Hepatocyte (in vitro differentiated cells): ENCODE measurements at regions not wholly inside any gene's neighbourhood (a gene's known extent, or its start where the extent isn't known, plus 50 kb on each side); places are given as distances from the start of the nearest gene placed in this dataset.

Experiments used
- DNase-seq: peaks from one replicate; pipeline ENCODE4 v3.0.0-alpha.2; 2016; ENCODE audit warnings: low spot score
- H2AFZ ChIP-seq: fragments of 200-600 bp; sonication (generic); 2 replicates; pipeline ENCODE4 v1.6.0; 2016; ENCODE audit warnings: antibody characterized with exemption, mild to moderate bottlenecking
- H3K27ac ChIP-seq: fragments of 200-600 bp; sonication (generic); 2 replicates; pipeline ENCODE4 v1.5.1; 2016; ENCODE audit warnings: mild to moderate bottlenecking
- H3K27me3 ChIP-seq: fragments of 200-600 bp; sonication (generic); 2 replicates; pipeline ENCODE4 v1.6.1; 2016
- H3K36me3 ChIP-seq: fragments of 200-600 bp; sonication (generic); replicated peaks from 2 replicates; pipeline ENCODE4 v1.5.1; 2016; ENCODE audit warnings: low read depth; ENCODE audit not compliant: insufficient read depth
- H3K4me1 ChIP-seq: fragments of 200-600 bp; sonication (generic); 2 replicates; pipeline ENCODE4 v1.5.1; 2016; ENCODE audit warnings: mild to moderate bottlenecking, moderate library complexity; ENCODE audit not compliant: insufficient read depth
- H3K4me2 ChIP-seq: fragments of 200-600 bp; sonication (generic); 2 replicates; pipeline ENCODE4 v1.6.0; 2016
- H3K4me3 ChIP-seq: fragments of 200-600 bp; sonication (generic); 2 replicates; pipeline ENCODE4 v1.5.1; 2016; ENCODE audit warnings: mild to moderate bottlenecking
- H3K79me2 ChIP-seq: fragments of 200-600 bp; sonication (generic); 2 replicates; pipeline ENCODE4 v1.6.0; 2017; ENCODE audit warnings: mild to moderate bottlenecking
- H3K9me2 ChIP-seq: fragments of 200-600 bp; sonication (generic); replicated peaks from 2 replicates; pipeline ENCODE4 v1.6.0; 2017; ENCODE audit warnings: mild to moderate bottlenecking; ENCODE audit not compliant: insufficient read depth
- H3K9me3 ChIP-seq: fragments of 200-600 bp; sonication (generic); 2 replicates; pipeline ENCODE4 v1.5.1; 2016; ENCODE audit warnings: low read depth, mild to moderate bottlenecking
- H4K20me1 ChIP-seq: fragments of 200-600 bp; sonication (generic); 2 replicates; pipeline ENCODE4 v1.6.0; 2016; ENCODE audit warnings: mild to moderate bottlenecking; ENCODE audit not compliant: insufficient read depth, poor library complexity, severe bottlenecking
- CTCF ChIP-seq: fragments of 200-600 bp; sonication (generic); IDR thresholded peaks from 2 replicates; pipeline ENCODE4 v1.5.1; 2016; ENCODE audit warnings: antibody characterized with exemption, mild to moderate bottlenecking; ENCODE audit not compliant: poor library complexity
- EZH2 ChIP-seq: fragments of 200-600 bp; sonication (generic); IDR thresholded peaks from 2 replicates; pipeline ENCODE4 v1.6.1; 2016; ENCODE audit warnings: antibody characterized with exemption, mild to moderate bottlenecking, borderline replicate concordance
- EZH2phosphoT487 ChIP-seq: fragments of 200-600 bp; sonication (generic); IDR thresholded peaks from one replicate; pipeline ENCODE4 v1.6.1; 2018; ENCODE audit warnings: antibody characterized with exemption, mild to moderate bottlenecking, low read depth, moderate library complexity; ENCODE audit not compliant: unreplicated experiment, severe bottlenecking
- WGBS: methylation state at CpG from one replicate; pipeline ENCODE4 v1.1.6; 2016; ENCODE audit warnings: low lambda C conversion rate; ENCODE audit errors: missing lambda C conversion rate; 5-methylcytosine and 5-hydroxymethylcytosine counted together

DNA sequence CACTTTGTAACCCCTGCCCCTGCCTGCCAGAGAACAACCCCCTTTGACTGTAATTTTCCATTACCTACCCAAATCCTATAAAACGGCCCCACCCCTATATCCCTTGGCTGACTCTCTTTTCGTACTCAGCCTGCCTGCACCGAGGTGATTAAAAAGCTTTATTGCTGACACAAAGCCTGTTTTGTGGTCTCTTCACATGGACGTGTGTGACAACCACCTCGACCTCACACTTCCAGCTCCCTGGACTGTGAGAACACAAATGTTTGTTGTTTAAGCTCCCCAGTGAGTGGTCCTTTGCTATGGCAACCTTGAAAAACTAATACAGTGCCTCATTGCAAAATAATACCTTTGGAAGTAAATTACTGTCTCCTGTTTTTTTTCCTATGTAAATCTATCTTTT lies 299.2 kb upstream of the POU1F1 start:
- H3K9me2 ChIP-seq: no peaks in the 10 kb centered on the region
- H3K9me3 ChIP-seq: no peaks in the 10 kb centered on the region
- H3K36me3 ChIP-seq: no peaks in the 10 kb centered on the region
- H3K27ac ChIP-seq: no peak overlapping the region
- no peak for DNase-seq
- H3K27me3 ChIP-seq: no peaks in the 10 kb centered on the region
- H3K79me2 ChIP-seq: no peaks in the 10 kb centered on the region
- no peak for TF ChIP-seq EZH2phosphoT487
- no peak for TF ChIP-seq CTCF
- no peak for TF ChIP-seq EZH2
- WGBS: 44% methylated on average over 5 of the region's 5 CpGs
- no peak overlapping the region for H2AFZ ChIP-seq
- H4K20me1 ChIP-seq: no peaks in the 10 kb centered on the region
- no peak overlapping the region for H3K4me2 ChIP-seq
- no peak overlapping the region for H3K4me3 ChIP-seq
- H3K4me1 ChIP-seq: no peaks in the 10 kb centered on the region

DNA sequence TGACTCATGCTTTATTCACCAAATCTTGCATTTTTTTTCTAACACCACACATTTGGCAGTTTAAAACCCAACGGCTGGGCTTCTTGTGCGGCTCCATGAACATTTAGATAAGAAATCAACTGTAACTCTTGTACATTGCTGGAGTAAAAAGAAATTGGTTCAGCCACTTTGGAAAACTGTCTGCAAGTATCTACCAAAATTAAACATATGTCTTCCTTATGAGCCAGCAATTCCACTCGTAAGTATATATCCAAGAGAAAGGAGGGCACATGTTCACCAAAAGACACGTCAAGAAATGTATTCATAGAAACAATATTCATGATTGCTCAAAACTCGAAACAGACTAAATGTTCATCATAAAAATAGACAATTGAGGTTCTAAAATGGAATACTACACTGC lies 291.9 kb upstream of the POU1F1 start:
- no peaks in the 10 kb centered on the region for H3K9me3 ChIP-seq
- WGBS: 85% methylated on average over 5 of the region's 5 CpGs
- no peak overlapping the region for H2AFZ ChIP-seq
- no peak for DNase-seq
- no peak overlapping the region for H3K4me3 ChIP-seq
- H3K79me2 ChIP-seq: no peaks in the 10 kb centered on the region
- no peak overlapping the region for H3K4me2 ChIP-seq
- TF ChIP-seq CTCF: no peak
- H3K36me3 ChIP-seq: no peaks in the 10 kb centered on the region
- H3K27ac ChIP-seq: no peak overlapping the region
- H3K27me3 ChIP-seq: no peaks in the 10 kb centered on the region
- no peaks in the 10 kb centered on the region for H3K4me1 ChIP-seq
- no peaks in the 10 kb centered on the region for H4K20me1 ChIP-seq
- H3K9me2 ChIP-seq: no peaks in the 10 kb centered on the region

DNA sequence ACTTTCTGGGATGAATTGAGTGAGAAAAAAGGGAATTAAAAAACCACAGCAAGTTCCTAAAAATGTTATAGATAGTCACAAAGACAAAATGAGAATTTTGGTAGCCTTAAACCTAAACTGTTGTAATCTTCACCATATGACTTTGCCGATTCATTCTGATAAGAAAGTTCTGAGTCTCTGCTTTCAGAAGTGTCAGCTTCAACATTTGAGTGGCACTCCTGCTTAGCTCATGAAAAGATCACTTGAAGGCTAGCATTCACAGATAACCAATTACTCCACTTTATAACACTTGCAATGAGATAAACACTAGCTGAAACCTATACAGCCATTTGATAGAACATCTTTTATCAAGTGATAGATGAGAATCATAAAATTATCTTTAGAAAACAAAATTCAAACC lies 288.1 kb upstream of the POU1F1 start:
- H3K4me1 ChIP-seq: no peaks in the 10 kb centered on the region
- no peak for DNase-seq
- H3K36me3 ChIP-seq: no peaks in the 10 kb centered on the region
- no peaks in the 10 kb centered on the region for H3K9me2 ChIP-seq
- H3K4me3 ChIP-seq: no peak overlapping the region
- WGBS: 55% methylated on average over 1 of the region's 1 CpG
- no peak overlapping the region for H3K27ac ChIP-seq
- H3K27me3 ChIP-seq: no peaks in the 10 kb centered on the region
- no peak overlapping the region for H3K4me2 ChIP-seq
- TF ChIP-seq EZH2phosphoT487 (no peak), EZH2 (no peak), CTCF (no peak)
- no peaks in the 10 kb centered on the region for H4K20me1 ChIP-seq
- no peak overlapping the region for H2AFZ ChIP-seq
- H3K9me3 ChIP-seq: no peaks in the 10 kb centered on the region
- H3K79me2 ChIP-seq: no peaks in the 10 kb centered on the region

- no peak for DNase-seq
- no peaks in the 10 kb centered on the region for H4K20me1 ChIP-seq
- no peak for TF ChIP-seq EZH2
- TF ChIP-seq CTCF: no peak
- TF ChIP-seq EZH2phosphoT487: no peak
- H3K4me2 ChIP-seq: no peak overlapping the region
- 61% methylated on average over 4 of the region's 4 CpGs for WGBS
- H3K9me2 ChIP-seq: no peaks in the 10 kb centered on the region
- H3K27me3 ChIP-seq: no peaks in the 10 kb centered on the region
- H3K79me2 ChIP-seq: no peaks in the 10 kb centered on the region
- H3K27ac ChIP-seq: no peak overlapping the region
- H2AFZ ChIP-seq: no peak overlapping the region
- no peaks in the 10 kb centered on the region for H3K9me3 ChIP-seq
- H3K4me1 ChIP-seq: no peaks in the 10 kb centered on the region
- no peak overlapping the region for H3K4me3 ChIP-seq
- no peaks in the 10 kb centered on the region for H3K36me3 ChIP-seq
Observed at GRCh38 chr3:87563712-87564111, 287.3 kb upstream of the POU1F1 start.
